ENCODE measurements at regions not wholly inside any gene's neighbourhood (a gene's known extent, or its start where the extent isn't known, plus 50 kb on each side); places are given as distances from the start of the nearest gene placed in this dataset.
"Not testable (repeated sequence)": the region's sequence is repeated elsewhere in the genome, so short reads cannot be mapped to it uniquely, and the experiment has no call there.

GRCh38 chr18:10256276-10256675 lies 198.2 kb upstream of the APCDD1 start:
- DNase-seq = not testable (repeated sequence)

- DNase-seq = no peak
These were observed 195.5 kb upstream of the APCDD1 start for GRCh38 chr18:10258836-10259474.

DNA sequence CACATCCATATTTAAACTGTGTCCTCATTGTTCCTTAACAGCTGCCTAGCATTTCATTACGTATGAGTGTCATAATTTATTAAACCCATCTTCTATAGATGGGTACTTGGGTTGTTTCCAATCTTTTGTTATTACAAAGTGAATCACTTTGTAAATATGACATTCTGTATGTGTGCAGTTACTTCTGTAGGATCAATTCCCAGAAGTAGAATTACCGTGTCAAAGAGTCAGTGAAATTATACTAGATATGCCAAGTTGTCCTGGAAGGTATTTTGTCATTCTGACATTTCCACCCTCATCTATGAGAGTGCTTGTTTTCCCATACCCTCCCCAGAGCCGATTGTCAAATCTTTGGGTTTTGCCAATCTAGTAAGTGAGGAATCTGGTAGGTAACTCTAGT lies 194.5 kb upstream of the APCDD1 start:
- no peak for DNase-seq

- DNase-seq = no peak
These were observed 192.8 kb upstream of the APCDD1 start for GRCh38 chr18:10261344-10262276.

DNA sequence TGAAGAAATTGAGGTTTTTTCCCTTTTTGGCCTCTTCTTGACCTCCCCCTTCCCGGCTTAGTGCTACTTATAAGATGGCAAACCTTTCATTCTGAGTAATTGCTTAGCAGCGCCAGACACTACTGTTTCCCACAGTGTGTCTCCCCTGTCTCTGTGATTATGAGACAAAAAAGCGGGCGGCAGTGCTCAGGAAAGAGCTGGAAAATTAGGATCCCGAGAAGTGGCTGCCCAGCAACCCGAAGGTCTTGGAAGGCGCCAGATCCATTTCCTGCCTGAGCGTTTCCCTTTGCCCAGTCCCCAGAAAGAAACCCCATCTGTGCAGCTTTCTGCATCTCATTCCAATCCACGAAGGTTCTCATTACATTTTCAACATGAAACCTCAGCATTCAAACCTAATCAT lies 191.9 kb upstream of the APCDD1 start:
- no peak for DNase-seq

DNA sequence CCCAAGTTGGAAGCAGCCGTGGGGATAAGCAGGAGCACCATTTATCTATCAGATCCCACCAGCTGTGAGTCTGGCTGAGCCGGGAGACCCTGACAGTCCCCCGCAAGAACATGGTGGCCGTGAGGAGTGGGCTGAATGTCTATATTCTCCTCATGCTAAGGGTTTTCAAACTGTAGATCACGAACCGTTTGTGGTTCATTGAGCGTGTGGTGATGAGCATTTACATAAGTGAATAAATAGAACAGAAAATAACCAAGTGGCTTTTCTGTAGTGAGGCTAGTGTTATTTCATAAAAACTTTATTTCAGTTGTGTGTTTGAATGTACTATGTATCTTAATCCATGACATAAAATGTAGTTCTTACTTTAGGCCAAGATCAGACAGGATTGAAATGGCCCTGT lies 190.2 kb upstream of the APCDD1 start:
- DNase-seq = no peak

DNA sequence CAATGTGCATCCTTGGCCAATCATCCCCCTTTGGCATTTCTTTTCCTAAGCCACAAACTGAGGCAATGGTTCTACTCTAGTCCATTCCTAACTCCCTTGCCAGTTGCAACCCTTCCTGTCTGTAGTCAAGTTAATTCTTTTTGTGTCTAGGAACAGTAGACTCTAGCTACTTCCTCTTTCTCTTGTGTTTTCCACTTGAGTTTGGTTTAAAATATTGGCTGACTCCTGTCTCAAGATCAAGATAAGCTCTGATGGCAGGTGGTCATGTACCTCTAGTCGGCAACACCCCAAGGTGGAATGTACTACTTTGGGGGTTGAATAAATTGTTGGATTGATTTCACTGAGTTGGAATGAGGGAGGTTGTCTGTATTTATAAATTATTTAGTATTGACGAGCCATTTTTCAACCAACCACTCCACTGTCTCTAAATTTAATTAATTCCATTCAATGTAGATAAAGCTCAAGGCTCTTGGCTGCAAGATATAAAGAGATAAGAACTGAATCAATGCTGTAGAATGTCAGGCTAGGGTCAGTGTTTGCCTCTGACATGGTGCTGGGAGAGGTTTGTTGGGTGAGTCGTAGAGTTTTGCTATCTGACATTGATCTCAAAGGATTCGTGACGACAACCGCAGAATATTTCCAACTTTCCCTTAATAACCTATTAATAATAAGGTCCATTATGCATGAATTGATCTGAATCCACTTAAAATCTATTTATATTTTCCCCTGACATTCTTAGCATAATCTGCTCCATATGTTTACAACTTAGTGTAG lies 188.7 kb upstream of the APCDD1 start:
- no peak for DNase-seq

DNA sequence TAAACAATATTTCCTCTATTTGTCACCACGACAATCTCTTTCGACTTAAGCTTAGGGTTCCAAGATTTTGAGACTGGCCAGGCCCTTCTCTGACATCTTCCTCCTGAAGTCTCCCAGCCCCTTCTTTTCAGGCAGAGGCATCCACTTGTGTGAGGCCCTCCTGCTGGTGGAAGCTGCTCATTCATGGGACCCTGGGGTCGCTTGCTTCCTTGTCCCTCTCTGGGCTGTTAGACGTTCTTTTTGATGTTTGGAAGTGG lies 188.2 kb upstream of the APCDD1 start:
- DNase-seq = no peak

GRCh38 chr18:10269261-10269660 lies 185.2 kb upstream of the APCDD1 start:
- DNase-seq = no peak

GRCh38 chr18:10270151-10270571 lies 184.3 kb upstream of the APCDD1 start:
- no peak for DNase-seq

- DNase-seq = no peak
These were observed 183.0 kb upstream of the APCDD1 start for GRCh38 chr18:10271481-10271880.

DNA sequence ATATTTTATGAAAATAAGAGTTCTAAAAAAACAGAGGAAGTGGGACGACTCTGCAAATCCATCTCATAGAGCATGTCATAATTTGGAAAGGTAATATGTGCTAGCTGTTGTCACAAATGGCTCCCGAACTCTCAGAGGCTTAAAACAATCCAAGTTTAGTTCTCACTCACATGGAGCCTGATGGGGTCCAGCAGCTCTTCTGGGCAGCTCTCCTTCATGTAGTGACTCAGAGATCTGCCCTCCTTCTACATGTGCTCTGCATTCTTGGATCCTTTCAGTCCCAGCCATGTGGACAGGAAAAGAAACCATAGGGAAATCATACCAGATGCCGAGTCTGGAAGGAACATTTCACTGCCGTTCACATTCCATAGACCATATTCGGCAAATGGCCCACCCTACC lies 180.1 kb upstream of the APCDD1 start:
- no peak for DNase-seq

GRCh38 chr18:10275486-10275885 lies 178.9 kb upstream of the APCDD1 start:
- no peak for DNase-seq

DNA sequence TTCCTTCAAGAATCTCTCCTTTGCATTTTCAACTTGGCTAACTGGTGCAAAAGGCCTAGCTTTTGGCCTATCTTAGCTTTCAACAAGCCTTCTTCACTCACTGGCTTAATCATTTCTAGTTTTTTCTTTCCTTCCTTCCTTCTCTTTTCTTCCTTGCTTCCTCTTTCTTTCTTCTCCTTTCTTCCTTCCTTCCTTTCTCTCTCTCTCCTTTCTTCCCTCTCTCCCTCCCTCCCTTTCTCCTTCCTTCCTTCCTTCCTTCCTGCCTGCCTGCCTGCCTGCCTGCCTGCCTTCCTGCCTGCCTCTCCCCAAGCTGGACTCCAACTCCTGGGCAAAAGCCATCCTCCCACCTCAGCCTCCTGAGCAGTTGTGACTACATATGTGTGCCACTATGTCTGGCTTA lies 176.2 kb upstream of the APCDD1 start:
- DNase-seq = no peak

- no peak for DNase-seq
These were observed 175.0 kb upstream of the APCDD1 start for GRCh38 chr18:10279471-10279870.

DNA sequence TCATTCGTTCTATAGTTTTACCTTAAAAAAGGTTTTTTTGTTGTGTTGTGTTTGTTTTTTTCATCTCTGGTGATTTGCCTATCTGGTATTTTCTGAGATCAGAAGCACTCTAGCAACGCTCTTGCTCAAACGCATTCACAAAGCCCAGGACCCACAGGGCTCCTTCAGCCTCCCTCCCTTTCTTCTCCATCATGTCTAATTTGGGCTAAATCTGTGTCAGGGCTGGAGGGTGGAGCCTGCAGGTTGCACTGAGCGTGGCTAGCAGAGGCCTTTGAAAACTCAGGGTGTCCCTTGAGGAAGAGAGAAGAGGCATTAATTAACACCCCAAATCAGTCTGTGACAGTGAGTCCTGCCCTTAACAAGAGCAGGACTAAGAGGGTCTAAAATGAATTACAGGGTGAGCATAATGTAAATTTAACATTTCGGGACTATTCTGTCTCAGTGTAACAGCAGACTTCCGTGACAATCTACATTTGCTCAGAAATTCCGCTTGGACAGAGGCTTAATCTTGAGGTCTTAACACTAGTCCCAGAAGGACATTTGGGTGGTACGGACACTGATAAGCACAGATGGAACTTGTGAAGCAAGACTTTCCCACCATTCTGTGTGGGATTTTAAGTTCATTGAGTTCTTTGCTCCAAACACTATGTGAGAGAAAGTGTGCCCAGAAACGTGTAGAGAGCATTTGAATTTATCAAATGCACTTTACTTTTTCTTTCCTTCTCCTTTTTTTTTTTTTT lies 174.4 kb upstream of the APCDD1 start:
- DNase-seq = no peak

GRCh38 chr18:10284540-10285282 lies 169.7 kb upstream of the APCDD1 start:
- no peak for DNase-seq

DNA sequence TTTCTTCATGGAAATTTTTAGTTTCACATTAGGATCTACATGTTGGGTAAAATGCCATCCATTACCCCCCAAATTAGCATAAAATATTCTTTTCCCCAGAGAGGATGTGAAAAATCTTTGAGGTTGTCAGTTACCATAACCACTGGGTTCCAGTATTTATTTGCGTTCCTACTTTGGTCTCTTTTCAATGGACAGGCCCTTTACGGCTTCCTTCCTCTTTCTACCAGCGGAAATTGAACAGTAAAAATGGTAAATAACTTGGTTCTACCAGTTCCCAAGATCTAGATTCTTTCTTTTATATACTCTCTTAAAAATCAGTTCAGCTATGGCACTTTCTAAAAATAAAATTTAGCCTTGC lies 169.2 kb upstream of the APCDD1 start:
- DNase-seq = no peak

- DNase-seq = no peak
These were observed 167.8 kb upstream of the APCDD1 start for GRCh38 chr18:10286580-10287150.

DNA sequence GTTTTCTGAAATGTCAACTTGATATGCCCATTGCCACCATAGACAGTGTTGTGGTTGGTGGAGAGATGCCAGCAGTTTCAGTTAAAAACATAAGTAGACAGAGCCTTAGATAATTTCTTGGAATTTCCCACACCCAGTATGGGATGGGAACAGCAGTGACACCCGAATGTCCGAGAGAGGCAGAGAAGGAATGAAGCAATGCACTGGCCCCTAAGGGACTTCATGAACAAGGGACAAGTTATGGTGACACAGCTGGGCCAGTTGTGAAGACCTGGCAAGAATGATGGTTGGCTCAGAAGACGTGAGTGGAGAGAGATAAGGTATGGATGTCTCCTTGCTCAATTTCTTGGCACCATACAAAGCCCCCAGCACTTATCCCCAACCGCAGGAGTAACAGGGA lies 165.2 kb upstream of the APCDD1 start:
- DNase-seq = no peak

DNA sequence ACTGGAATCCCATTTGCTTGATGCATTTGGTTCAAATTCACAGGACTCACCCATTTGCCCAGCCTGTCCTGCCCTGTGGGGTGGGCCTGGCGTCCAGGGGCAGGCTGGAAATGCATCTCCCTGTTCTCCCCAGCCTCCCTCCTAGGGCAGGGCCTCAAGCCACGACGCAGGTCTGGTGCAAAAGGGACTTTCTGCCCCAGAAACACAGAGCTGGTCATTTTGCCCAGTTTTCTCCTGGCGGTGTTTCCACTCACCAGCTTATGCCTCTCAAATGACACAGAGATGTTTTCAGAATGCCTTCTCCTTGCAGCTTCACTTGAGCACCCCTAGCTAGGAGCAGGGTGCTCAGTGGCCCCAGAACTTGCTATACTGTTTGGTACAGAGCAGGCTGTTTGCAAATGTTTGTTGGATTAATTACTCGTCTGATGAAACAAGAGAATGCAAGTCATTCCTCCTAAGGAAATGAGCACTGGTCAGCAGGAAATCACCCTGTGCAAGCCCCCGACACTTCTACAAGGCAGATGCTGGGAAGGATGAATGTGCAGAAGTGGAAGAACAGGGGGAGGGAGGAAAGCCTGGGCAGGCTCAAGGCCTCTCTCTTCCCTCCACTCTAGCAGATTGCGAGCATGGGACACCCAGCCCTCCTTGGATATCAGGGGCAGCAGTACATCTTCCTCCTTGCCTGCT lies 164.3 kb upstream of the APCDD1 start:
- DNase-seq = no peak
